ENCODE measurements at regions not wholly inside any gene's neighbourhood (a gene's known extent, or its start where the extent isn't known, plus 50 kb on each side); places are given as distances from the start of the nearest gene placed in this dataset.

GRCh38 chr14:48378541-48378940 is 703.1 kb upstream of the MDGA2 start:
- Histone ChIP-seq H2AFZ (no peak overlapping the region), H3K27me3 (ENCODE audit: insufficient read depth, low read depth) (no peaks in the 10 kb centered on the region), H4K20me1 (ENCODE audit: insufficient read depth) (no peaks in the 10 kb centered on the region), H3K79me2 (ENCODE audit: low read depth) (no peaks in the 10 kb centered on the region), H3K9me3 (ENCODE audit: insufficient read depth, low read depth) (no peaks in the 10 kb centered on the region), H3F3A (ENCODE audit: insufficient read depth, low read depth) (no peaks in the 10 kb centered on the region), H3K4me1 (replicated peaks; ENCODE audit: insufficient read depth) (no peaks in the 10 kb centered on the region), H3K9me2 (ENCODE audit: insufficient read depth) (no peaks in the 10 kb centered on the region), H3K27ac (no peak overlapping the region), H3K36me3 (ENCODE audit: low read depth) (no peaks in the 10 kb centered on the region), H3K4me2 (no peak overlapping the region), H3K4me3 (no peak overlapping the region)
- ChIA-PET CTCF (no interaction called here), POLR2A (ENCODE audit: unreplicated experiment) (no interaction called here)
- TF ChIP-seq CTCF (conservative IDR thresholded peaks at IDR 0.05) (no peak), EZH2 (IDR thresholded peaks at IDR 0.05; ENCODE audit: low read depth) (no peak)
- BruUV-seq (replicated peaks) = no TSS peak
- intact Hi-C loops (cut with micrococcal nuclease; ENCODE audit: unreplicated experiment) = no loop called here
- no peak for DNase-seq

- Histone ChIP-seq H3K36me3 (ENCODE audit: low read depth) (no peaks in the 10 kb centered on the region), H3F3A (ENCODE audit: insufficient read depth, low read depth) (no peaks in the 10 kb centered on the region), H3K4me1 (replicated peaks; ENCODE audit: insufficient read depth) (no peaks in the 10 kb centered on the region), H3K4me3 (no peak overlapping the region), H3K79me2 (ENCODE audit: low read depth) (no peaks in the 10 kb centered on the region), H3K27me3 (ENCODE audit: insufficient read depth, low read depth) (no peaks in the 10 kb centered on the region), H3K4me2 (no peak overlapping the region), H3K9me2 (ENCODE audit: insufficient read depth) (no peaks in the 10 kb centered on the region), H4K20me1 (ENCODE audit: insufficient read depth) (no peaks in the 10 kb centered on the region), H2AFZ (no peak overlapping the region), H3K9me3 (ENCODE audit: insufficient read depth, low read depth) (no peaks in the 10 kb centered on the region), H3K27ac (no peak overlapping the region)
- ChIA-PET CTCF (no interaction called here), POLR2A (ENCODE audit: unreplicated experiment) (no interaction called here)
- TF ChIP-seq CTCF (conservative IDR thresholded peaks at IDR 0.05) (no peak), EZH2 (IDR thresholded peaks at IDR 0.05; ENCODE audit: low read depth) (no peak)
- intact Hi-C loops (cut with micrococcal nuclease; ENCODE audit: unreplicated experiment) = no loop called here
- no peak for DNase-seq
- BruUV-seq (replicated peaks) = no TSS peak
These were observed 698.6 kb upstream of the MDGA2 start for GRCh38 chr14:48373981-48374380.

- no peaks in the 10 kb centered on the region for H3K9me2 ChIP-seq (ENCODE audit: insufficient read depth)
- no peaks in the 10 kb centered on the region for H4K20me1 ChIP-seq (ENCODE audit: insufficient read depth)
- H2AFZ ChIP-seq = no peak overlapping the region
- CTCF ChIA-PET = no interaction called here
- H3K36me3 ChIP-seq (ENCODE audit: low read depth) = no peaks in the 10 kb centered on the region
- no peaks in the 10 kb centered on the region for H3K9me3 ChIP-seq (ENCODE audit: insufficient read depth, low read depth)
- peak; percentile 1 to 36 for DNase-seq
- H3K27ac ChIP-seq = no peak overlapping the region
- POLR2A ChIA-PET (ENCODE audit: unreplicated experiment) = no interaction called here
- no peaks in the 10 kb centered on the region for H3K79me2 ChIP-seq (ENCODE audit: low read depth)
- no TSS peak for BruUV-seq (replicated peaks)
- H3K4me3 ChIP-seq = no peak overlapping the region
- no peaks in the 10 kb centered on the region for H3K4me1 ChIP-seq (replicated peaks; ENCODE audit: insufficient read depth)
- TF ChIP-seq CTCF (conservative IDR thresholded peaks at IDR 0.05) (no peak), EZH2 (IDR thresholded peaks at IDR 0.05; ENCODE audit: low read depth) (no peak)
- no peaks in the 10 kb centered on the region for H3K27me3 ChIP-seq (ENCODE audit: insufficient read depth, low read depth)
- intact Hi-C loops (cut with micrococcal nuclease; ENCODE audit: unreplicated experiment) = no loop called here
- H3F3A ChIP-seq (ENCODE audit: insufficient read depth, low read depth) = no peaks in the 10 kb centered on the region
- no peak overlapping the region for H3K4me2 ChIP-seq
These were observed 675.6 kb upstream of the MDGA2 start for GRCh38 chr14:48350971-48351370.

All from PC-9 (cell line).